ENCODE measurements at regions not wholly inside any gene's neighbourhood (a gene's known extent, or its start where the extent isn't known, plus 50 kb on each side); places are given as distances from the start of the nearest gene placed in this dataset.

DNA sequence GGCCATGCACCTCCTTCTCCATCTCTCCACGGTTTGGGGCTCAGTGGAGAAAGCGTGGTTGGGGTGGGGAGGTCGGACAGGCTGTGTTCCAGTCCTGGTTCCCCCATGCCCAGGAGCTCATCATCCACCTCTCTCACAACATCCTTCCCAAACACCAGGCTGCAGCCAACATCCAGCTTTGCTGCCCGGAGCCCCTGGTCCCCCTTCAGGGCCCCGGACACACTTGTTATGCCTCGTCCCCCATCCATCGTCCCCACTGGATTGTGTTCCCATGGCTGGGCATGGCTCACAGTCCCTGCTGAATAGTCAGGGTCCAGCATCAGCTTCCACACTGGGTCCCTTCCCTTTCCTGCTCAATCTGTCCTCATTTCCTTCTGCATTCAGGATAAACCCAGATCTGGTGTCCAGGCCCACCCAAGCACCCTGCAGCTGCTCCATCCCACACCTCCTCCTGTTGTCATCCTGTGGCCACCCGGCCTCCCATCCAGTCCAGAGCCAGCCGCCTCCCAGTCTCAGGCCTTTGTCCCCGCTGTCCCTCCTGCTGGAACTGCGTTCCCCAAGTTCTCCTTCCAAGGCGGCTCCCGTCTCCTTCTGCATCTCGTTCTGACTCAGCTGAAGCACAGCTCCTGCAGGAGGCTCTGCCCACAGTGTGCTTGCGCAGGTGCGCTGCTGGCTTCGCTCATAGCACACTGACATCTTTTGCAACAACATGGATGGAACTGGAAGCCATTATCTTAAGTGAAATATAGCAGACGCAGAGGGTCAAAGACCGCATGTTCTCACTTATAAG, 211.4 kb upstream of the RTL1 start:
- dilution Hi-C loops (cut with MboI; ENCODE audit: extremely low pct_ligation_motif_present, low sequenced_read_pairs) (no loop called here), intact Hi-C loops (cut with micrococcal nuclease) (no loop called here)
- BruUV-seq (replicated peaks) = no TSS peak
- Histone ChIP-seq H3K27ac (ENCODE audit: insufficient read depth, low read depth, low read length) (no peak overlapping the region), H3K9me3 (replicated peaks; ENCODE audit: control insufficient read depth, insufficient read depth, low read length) (no peaks in the 10 kb centered on the region), H4K20me1 (replicated peaks; ENCODE audit: control insufficient read depth, extremely low read depth, insufficient read depth, low read length) (no peaks in the 10 kb centered on the region), H3K9me1 (replicated peaks; ENCODE audit: control insufficient read depth, extremely low read depth, insufficient read depth, low read length) (no peaks in the 10 kb centered on the region), H3K4me3 (replicated peaks in 1 of 3; ENCODE audit: insufficient read depth in 1 of 3, low read depth in 1 of 3, low read length in 3 of 3) (no peak overlapping the region), H2AFZ (ENCODE audit: low read depth, low read length) (no peak overlapping the region), H3K4me2 (ENCODE audit: insufficient read depth, low read length) (no peak overlapping the region), H3K4me1 (ENCODE audit: control insufficient read depth, extremely low read depth, insufficient read depth, low read length) (no peaks in the 10 kb centered on the region), H3K27me3 (ENCODE audit: control insufficient read depth in 2 of 2, insufficient read depth in 2 of 2, low read length in 2 of 2) (no peaks in the 10 kb centered on the region), H3K79me2 (ENCODE audit: control insufficient read depth, insufficient read depth, low read length) (no peaks in the 10 kb centered on the region), H3K9ac (replicated peaks; ENCODE audit: extremely low read depth, insufficient read depth, low read length) (no peak overlapping the region), H3K36me3 (ENCODE audit: control insufficient read depth in 2 of 2, extremely low read depth in 1 of 2, insufficient read depth in 2 of 2, low read length in 2 of 2) (no peaks in the 10 kb centered on the region)
- FAIRE-seq (no peak), DNase-seq (ENCODE audit: low read depth, low spot score) (no peak)
- TF ChIP-seq JUN (IDR thresholded peaks at IDR 0.05; ENCODE audit: borderline replicate concordance, insufficient read depth, insufficient read length, low read depth) = no peak
- TF ChIP-seq CTCF (IDR thresholded peaks at IDR 0.05; ENCODE audit: extremely low read depth in 1 of 2, insufficient read depth in 1 of 2, low read depth in 1 of 2, low read length in 2 of 2) = no peak
- TF ChIP-seq POLR2A (IDR thresholded peaks at IDR 0.05; ENCODE audit: low read depth, low read length) = no peak
- TF ChIP-seq GATA2 (IDR thresholded peaks at IDR 0.05; ENCODE audit: insufficient read depth, insufficient read length, low read depth, low read length) = no peak
- no peak for TF ChIP-seq FOS (IDR thresholded peaks at IDR 0.05; ENCODE audit: borderline replicate concordance, insufficient read depth, low read length)
- CTCF ChIA-PET = interaction anchor here (0.6 to 1.5 kb wide), 2 partner anchors 8 to 210 kb away, joined by 3 read pairs; no protein-coding TSS in a partner anchor
- POLR2A ChIA-PET = no interaction called here

GRCh38 chr14:101115652-101116051, 212.1 kb upstream of the RTL1 start:
- H3K27me3 ChIP-seq (ENCODE audit: control insufficient read depth in 2 of 2, insufficient read depth in 2 of 2, low read length in 2 of 2) = no peaks in the 10 kb centered on the region
- DNase-seq (ENCODE audit: low read depth, low spot score) (no peak), FAIRE-seq (no peak)
- no peaks in the 10 kb centered on the region for H4K20me1 ChIP-seq (replicated peaks; ENCODE audit: control insufficient read depth, extremely low read depth, insufficient read depth, low read length)
- H3K27ac ChIP-seq (ENCODE audit: insufficient read depth, low read depth, low read length) = no peak overlapping the region
- no peaks in the 10 kb centered on the region for H3K9me3 ChIP-seq (replicated peaks; ENCODE audit: control insufficient read depth, insufficient read depth, low read length)
- POLR2A ChIA-PET = no interaction called here
- H3K4me1 ChIP-seq (ENCODE audit: control insufficient read depth, extremely low read depth, insufficient read depth, low read length) = peaks cover 3% of the 10 kb centered on the region
- no peak overlapping the region for H2AFZ ChIP-seq (ENCODE audit: low read depth, low read length)
- TF ChIP-seq JUN (IDR thresholded peaks at IDR 0.05; ENCODE audit: borderline replicate concordance, insufficient read depth, insufficient read length, low read depth) (no peak), POLR2AphosphoS5 (IDR thresholded peaks at IDR 0.05; ENCODE audit: insufficient read depth, low read depth, low read length) (no peak), MAX (IDR thresholded peaks at IDR 0.05; ENCODE audit: insufficient read depth, insufficient read length) (no peak), POLR2A (IDR thresholded peaks at IDR 0.05; ENCODE audit: low read depth, low read length) (no peak), FOS (IDR thresholded peaks at IDR 0.05; ENCODE audit: borderline replicate concordance, insufficient read depth, low read length) (no peak), GATA2 (IDR thresholded peaks at IDR 0.05; ENCODE audit: insufficient read depth, insufficient read length, low read depth, low read length) (no peak), MYC (IDR thresholded peaks at IDR 0.05; ENCODE audit: low read depth, low read length) (no peak), CTCF (IDR thresholded peaks at IDR 0.05; ENCODE audit: extremely low read depth in 1 of 2, insufficient read depth in 1 of 2, low read depth in 1 of 2, low read length in 2 of 2) (no peak), EZH2 (IDR thresholded peaks at IDR 0.05; ENCODE audit: borderline replicate concordance, low read depth, low read length, severe bottlenecking) (no peak)
- H3K4me2 ChIP-seq (ENCODE audit: insufficient read depth, low read length) = no peak overlapping the region
- no TSS peak for BruUV-seq (replicated peaks)
- no peaks in the 10 kb centered on the region for H3K36me3 ChIP-seq (ENCODE audit: control insufficient read depth in 2 of 2, extremely low read depth in 1 of 2, insufficient read depth in 2 of 2, low read length in 2 of 2)
- intact Hi-C loops (cut with micrococcal nuclease) (no loop called here), dilution Hi-C loops (cut with MboI; ENCODE audit: extremely low pct_ligation_motif_present, low sequenced_read_pairs) (no loop called here)
- H3K9me1 ChIP-seq (replicated peaks; ENCODE audit: control insufficient read depth, extremely low read depth, insufficient read depth, low read length) = no peaks in the 10 kb centered on the region
- no peaks in the 10 kb centered on the region for H3K79me2 ChIP-seq (ENCODE audit: control insufficient read depth, insufficient read depth, low read length)
- H3K4me3 ChIP-seq (replicated peaks in 1 of 3; ENCODE audit: insufficient read depth in 1 of 3, low read depth in 1 of 3, low read length in 3 of 3) = no peak overlapping the region
- CTCF ChIA-PET = interaction anchor here (0.6 to 1.5 kb wide), 3 partner anchors 8 to 210 kb away, joined by 3 to 4 read pairs (median 3); no protein-coding TSS in a partner anchor
- H3K9ac ChIP-seq (replicated peaks; ENCODE audit: extremely low read depth, insufficient read depth, low read length) = no peak overlapping the region

Measured in endothelial cell of umbilical vein (primary cell).